IMR-90 (cell line): ENCODE measurements at regions not wholly inside any gene's neighbourhood (a gene's known extent, or its start where the extent isn't known, plus 50 kb on each side); places are given as distances from the start of the nearest gene placed in this dataset.

Experiments
- ATAC-seq: fragments of 200-7000 bp; cut with Tn5 transposase; 2 replicates; pipeline ENCODE4 v1.9.1; 2020; ENCODE audit warnings: low read depth, mild to moderate bottlenecking, moderate library complexity
- BruUV-seq: library from RNA; stranded (reverse); fragments of 400-500 nt; replicated peaks from 2 replicates; lab custom pipeline; 2021; lab: Mats Ljungman, UMichigan
- CTCF ChIA-PET: fragments of 300-600 bp; formaldehyde crosslinking; extraction: SDS; loops from one replicate; lab custom pipeline; 2021; ENCODE audit warnings: antibody characterized with exemption; lab: Yijun Ruan, JAX
- POLR2A ChIA-PET: fragments of 300-600 bp; sonication (Branson Sonifier 250); formaldehyde crosslinking; loops from one replicate; lab custom pipeline; 2022; ENCODE audit warnings: antibody characterized with exemption; ENCODE audit not compliant: unreplicated experiment; lab: Charles Lee
- DNase-seq: peaks from one replicate; pipeline ENCODE4 v3.0.0; 2013
- H2AFZ ChIP-seq: replicated peaks from 2 replicates; pipeline ENCODE3; 2013; ENCODE audit warnings: low read length, mild to moderate bottlenecking; ENCODE audit not compliant: poor library complexity
- H2AK5ac ChIP-seq: 2 replicates; pipeline ENCODE4 v1.6.1; 2013; ENCODE audit warnings: low read depth, low read length, inconsistent platforms
- H2AK9ac ChIP-seq: replicated peaks from 2 replicates; pipeline ENCODE3; 2013; ENCODE audit warnings: mild to moderate bottlenecking, low read depth, low read length, moderate library complexity; ENCODE audit not compliant: poor library complexity
- H2BK120ac ChIP-seq: 2 replicates; pipeline ENCODE4 v1.6.1; 2013; ENCODE audit warnings: low read depth, low read length, inconsistent platforms
- H2BK15ac ChIP-seq: 3 replicates; pipeline ENCODE4 v1.6.1; 2013; ENCODE audit warnings: low read depth, low read length, inconsistent platforms
- H2BK20ac ChIP-seq: 2 replicates; pipeline ENCODE4 v1.6.1; 2013; ENCODE audit warnings: low read depth, mild to moderate bottlenecking, inconsistent platforms, low read length, moderate library complexity
- H2BK5ac ChIP-seq: 2 replicates; pipeline ENCODE4 v1.6.1; 2013; ENCODE audit warnings: mild to moderate bottlenecking, low read depth, low read length, inconsistent platforms; ENCODE audit not compliant: poor library complexity, severe bottlenecking
- H3K14ac ChIP-seq: replicated peaks from 2 replicates; pipeline ENCODE4 v1.6.1; 2013; ENCODE audit warnings: low read depth, low read length, inconsistent platforms
- H3K18ac ChIP-seq: 2 replicates; pipeline ENCODE4 v1.6.1; 2013; ENCODE audit warnings: low read depth, low read length, control low read depth
- H3K23ac ChIP-seq: 2 replicates; pipeline ENCODE4 v1.6.1; 2013; ENCODE audit warnings: low read depth, low read length, inconsistent platforms
- H3K27ac ChIP-seq: 2 replicates; pipeline ENCODE4 v1.5.1; 2013; ENCODE audit warnings: mild to moderate bottlenecking, control low read depth, low read length; ENCODE audit not compliant: insufficient read depth
- H3K27me3 ChIP-seq: 2 replicates; pipeline ENCODE4 v1.6.1; 2013; ENCODE audit warnings: low read length; ENCODE audit not compliant: control insufficient read depth, insufficient read depth
- H3K36me3 ChIP-seq: 2 replicates; pipeline ENCODE4 v1.6.1; 2013; ENCODE audit warnings: low read length, mixed read lengths; ENCODE audit not compliant: control insufficient read depth, insufficient read depth
- H3K4ac ChIP-seq: 2 replicates; pipeline ENCODE4 v1.6.1; 2013; ENCODE audit warnings: low read depth, low read length, inconsistent platforms
- H3K4me1 ChIP-seq: 2 replicates; pipeline ENCODE4 v1.6.1; 2013; ENCODE audit warnings: low read length, mixed read lengths; ENCODE audit not compliant: control insufficient read depth, insufficient read depth
- H3K4me2 ChIP-seq: 2 replicates; pipeline ENCODE4 v1.6.1; 2013; ENCODE audit warnings: low read depth, mild to moderate bottlenecking, control low read depth, low read length, moderate library complexity
- H3K4me3 ChIP-seq: 2 replicates; pipeline ENCODE4 v1.5.1; 2013; ENCODE audit warnings: low read depth, mild to moderate bottlenecking, control low read depth, low read length, moderate library complexity; ENCODE audit not compliant: insufficient read depth
- H3K56ac ChIP-seq: 2 replicates; pipeline ENCODE4 v1.6.1; 2013; ENCODE audit warnings: low read length, inconsistent platforms; ENCODE audit not compliant: insufficient read depth; ENCODE audit errors: extremely low read depth
- H3K79me1 ChIP-seq, 2 experiments: 2 replicates each; pipeline ENCODE4 v1.6.1; 2013; ENCODE audit warnings: low read length in 2 of 2, inconsistent platforms in 1 of 2, low read depth in 1 of 2
- H3K9ac ChIP-seq: 2 replicates; pipeline ENCODE4 v1.6.1; 2013; ENCODE audit warnings: low read depth, low read length, control low read depth
- H3K9me1 ChIP-seq: 2 replicates; pipeline ENCODE4 v1.6.1; 2013; ENCODE audit warnings: low read length, inconsistent platforms; ENCODE audit not compliant: insufficient read depth
- H3K9me3 ChIP-seq: 2 replicates; pipeline ENCODE4 v1.6.1; 2013; ENCODE audit warnings: low read length; ENCODE audit not compliant: control insufficient read depth, insufficient read depth
- H4K20me1 ChIP-seq: 2 replicates; pipeline ENCODE4 v1.6.1; 2013; ENCODE audit warnings: low read length, inconsistent platforms; ENCODE audit not compliant: insufficient read depth
- H4K5ac ChIP-seq: 2 replicates; pipeline ENCODE4 v1.6.1; 2013; ENCODE audit warnings: mild to moderate bottlenecking, low read depth, low read length, control low read depth
- H4K8ac ChIP-seq, 2 experiments: 2 replicates each; pipeline ENCODE4 v1.6.1; 2013; ENCODE audit warnings: low read depth in 2 of 2, low read length in 2 of 2, control low read depth in 1 of 2, inconsistent platforms in 1 of 2
- H4K91ac ChIP-seq: 2 replicates; pipeline ENCODE4 v1.6.1; 2013; ENCODE audit warnings: low read depth, low read length, inconsistent platforms; ENCODE audit not compliant: insufficient read depth
- BHLHE40 ChIP-seq: fragments of 150-350 bp; IDR thresholded peaks from 2 replicates; pipeline ENCODE4 v1.6.1; 2016; ENCODE audit warnings: mild to moderate bottlenecking, low read depth, low read length
- CHD1 ChIP-seq: IDR thresholded peaks from 2 replicates; pipeline ENCODE4 v1.6.1; 2012; ENCODE audit warnings: low read depth, low read length, improper control_type of control experiment
- FOS ChIP-seq: fragments of 150-350 bp; IDR thresholded peaks from 2 replicates; pipeline ENCODE4 v1.6.1; 2016; ENCODE audit warnings: low read depth, low read length
- MAZ ChIP-seq: IDR thresholded peaks from 2 replicates; pipeline ENCODE4 v1.6.1; 2012; ENCODE audit warnings: low read depth, mild to moderate bottlenecking, low read length, improper control_type of control experiment, moderate library complexity, borderline replicate concordance
- POLR2A ChIP-seq: IDR thresholded peaks from 2 replicates; pipeline ENCODE4 v1.6.1; 2012; ENCODE audit warnings: mild to moderate bottlenecking, low read depth, low read length
- RAD21 ChIP-seq: IDR thresholded peaks from 2 replicates; pipeline ENCODE4 v1.6.1; 2012; ENCODE audit warnings: low read length, improper control_type of control experiment
- RFX5 ChIP-seq: IDR thresholded peaks from 2 replicates; pipeline ENCODE4 v1.8.0; 2012; ENCODE audit warnings: low read depth, mild to moderate bottlenecking, low read length, moderate library complexity
- SMC3 ChIP-seq: fragments of 150-350 bp; IDR thresholded peaks from 2 replicates; pipeline ENCODE4 v1.6.1; 2016; ENCODE audit warnings: low read depth, mild to moderate bottlenecking, antibody characterized with exemption, low read length, moderate library complexity
- WGBS, 2 experiments: methylation state at CpG; one replicate each; pipeline versions ENCODE4 v1.1.5 to v1.1.7; 2013; ENCODE audit warnings: missing lambda C conversion rate in 2 of 2; ENCODE audit not compliant: insufficient read length in 1 of 2; ENCODE audit errors: extremely low coverage in 2 of 2; 5-methylcytosine and 5-hydroxymethylcytosine counted together
- dilution Hi-C: fragments of 300-500 bp; cut with HindIII; formaldehyde crosslinking; loops from one replicate; pipeline ENCODE4 v1.14.3; 2018; ENCODE audit warnings: low sequenced_read_pairs; ENCODE audit not compliant: unreplicated experiment
- in situ Hi-C: fragments of 300-500 bp; cut with MboI; formaldehyde crosslinking; loops from 3 replicates; pipeline ENCODE4 v1.14.3; 2019; ENCODE audit warnings: low sequenced_read_pairs, inconsistent platforms, mixed read lengths
- intact Hi-C: fragments of 100-400 bp; cut with micrococcal nuclease; formaldehyde crosslinking; loops from 2 replicates; pipeline ENCODE4 v1.10.0; 2022
- TF ChIP-seq, protein P1 (sequence below): fragments of 150-350 bp; IDR thresholded peaks from 2 replicates; pipeline ENCODE4 v1.6.1; 2017; ENCODE audit warnings: mild to moderate bottlenecking, antibody characterized with exemption, low read length, low read depth
- TF ChIP-seq, protein P2 (sequence below): fragments of 150-350 bp; IDR thresholded peaks from 2 replicates; pipeline ENCODE4 v1.6.1; 2016; ENCODE audit warnings: low read depth, mild to moderate bottlenecking, low read length, moderate library complexity, borderline replicate concordance

DNA sequence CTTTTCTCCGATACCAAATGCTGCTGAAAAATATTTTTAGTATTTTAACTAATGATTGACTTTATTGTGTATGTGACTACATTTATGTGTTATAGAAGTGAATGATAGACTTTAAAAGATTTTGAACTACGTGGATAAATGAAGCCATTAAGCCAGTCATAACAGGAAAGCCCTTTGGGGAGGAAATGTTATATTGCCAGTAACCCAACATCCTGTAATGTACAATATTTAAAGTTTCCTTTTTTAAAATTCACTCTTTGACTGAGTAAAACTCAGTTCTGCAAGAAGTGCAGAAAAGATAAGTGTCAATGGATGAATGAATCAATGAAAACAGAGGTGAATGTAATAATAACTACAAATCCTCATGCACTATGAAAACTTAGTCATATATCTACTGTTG lies 102.6 kb upstream of the TLE4 start:
- CTCF ChIA-PET, result no interaction called here
- no CpG with 5 or more reads among the region's 2 CpGs for whole genome bisulfite sequencing, 2 experiments
- H2AK5ac ChIP-seq, result no peak overlapping the region
- no peak overlapping the region for H3K27ac ChIP-seq
- no peak overlapping the region for H3K4ac ChIP-seq
- H3K9ac ChIP-seq, result no peak overlapping the region
- no peak overlapping the region for H4K5ac ChIP-seq
- no TSS peak for BruUV-seq
- ATAC-seq (no peak), DNase-seq (no peak)
- no peak overlapping the region for H4K91ac ChIP-seq
- H3K36me3 ChIP-seq, result no peaks in the 10 kb centered on the region
- no peak overlapping the region for H2BK20ac ChIP-seq
- H2AK9ac ChIP-seq, result no peak overlapping the region
- no peak overlapping the region for H3K56ac ChIP-seq
- dilution Hi-C loops, result no loop called here
- no peaks in the 10 kb centered on the region for H4K20me1 ChIP-seq
- no peaks in the 10 kb centered on the region for H3K4me1 ChIP-seq
- intact Hi-C loops, result no loop called here
- no peak overlapping the region for H3K4me3 ChIP-seq
- POLR2A ChIA-PET, result interaction anchor here (0.6 kb wide), 1 partner anchor 1374 kb away, joined by 8 read pairs; no protein-coding TSS in a partner anchor
- H3K18ac ChIP-seq, result no peak overlapping the region
- no peak overlapping the region for H2BK120ac ChIP-seq
- H3K4me2 ChIP-seq, result no peak overlapping the region
- no peak for TF ChIP-seq FOS
- TF ChIP-seq POLR2A, result no peak
- TF ChIP-seq RAD21, result no peak
- no peak for TF ChIP-seq BHLHE40
- no peak for TF ChIP-seq RFX5
- TF ChIP-seq, protein P1, sequence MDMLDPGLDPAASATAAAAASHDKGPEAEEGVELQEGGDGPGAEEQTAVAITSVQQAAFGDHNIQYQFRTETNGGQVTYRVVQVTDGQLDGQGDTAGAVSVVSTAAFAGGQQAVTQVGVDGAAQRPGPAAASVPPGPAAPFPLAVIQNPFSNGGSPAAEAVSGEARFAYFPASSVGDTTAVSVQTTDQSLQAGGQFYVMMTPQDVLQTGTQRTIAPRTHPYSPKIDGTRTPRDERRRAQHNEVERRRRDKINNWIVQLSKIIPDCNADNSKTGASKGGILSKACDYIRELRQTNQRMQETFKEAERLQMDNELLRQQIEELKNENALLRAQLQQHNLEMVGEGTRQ, result no peak
- no peak for TF ChIP-seq MAZ
- TF ChIP-seq, protein P2, sequence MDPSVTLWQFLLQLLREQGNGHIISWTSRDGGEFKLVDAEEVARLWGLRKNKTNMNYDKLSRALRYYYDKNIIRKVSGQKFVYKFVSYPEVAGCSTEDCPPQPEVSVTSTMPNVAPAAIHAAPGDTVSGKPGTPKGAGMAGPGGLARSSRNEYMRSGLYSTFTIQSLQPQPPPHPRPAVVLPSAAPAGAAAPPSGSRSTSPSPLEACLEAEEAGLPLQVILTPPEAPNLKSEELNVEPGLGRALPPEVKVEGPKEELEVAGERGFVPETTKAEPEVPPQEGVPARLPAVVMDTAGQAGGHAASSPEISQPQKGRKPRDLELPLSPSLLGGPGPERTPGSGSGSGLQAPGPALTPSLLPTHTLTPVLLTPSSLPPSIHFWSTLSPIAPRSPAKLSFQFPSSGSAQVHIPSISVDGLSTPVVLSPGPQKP, result no peak
- TF ChIP-seq CHD1, result no peak
- no peak for TF ChIP-seq SMC3
- in situ Hi-C loops, result no loop called here
- no peak overlapping the region for H2BK5ac ChIP-seq
- H3K9me1 ChIP-seq, result no peaks in the 10 kb centered on the region
- no peaks in the 10 kb centered on the region for H3K9me3 ChIP-seq
- no peak overlapping the region for H4K8ac ChIP-seq
- H2BK15ac ChIP-seq, result no peak overlapping the region
- H3K14ac ChIP-seq, result no peak overlapping the region
- no peak overlapping the region for H2AFZ ChIP-seq
- no peaks in the 10 kb centered on the region for H3K79me1 ChIP-seq
- no peaks in the 10 kb centered on the region for H3K27me3 ChIP-seq
- H3K23ac ChIP-seq, result no peak overlapping the region
